HEK293T (cell line): ENCODE measurements at regions not wholly inside any gene's neighbourhood (a gene's known extent, or its start where the extent isn't known, plus 50 kb on each side); places are given as distances from the start of the nearest gene placed in this dataset.
"Not testable (repeated sequence)": the region's sequence is repeated elsewhere in the genome, so short reads cannot be mapped to it uniquely, and the experiment has no call there.

Experiments used
- CTCF ChIA-PET: fragments of 350-600 bp; formaldehyde crosslinking; extraction: SDS; loops from one replicate; lab custom pipeline; 2021; ENCODE audit warnings: antibody characterized with exemption, inconsistent platforms; lab: Yijun Ruan, JAX
- POLR2A ChIA-PET: fragments of 350-600 bp; formaldehyde crosslinking; extraction: SDS; loops from one replicate; lab custom pipeline; 2020; ENCODE audit warnings: antibody characterized with exemption, inconsistent platforms; lab: Yijun Ruan, JAX
- DNase-seq: peaks from one replicate; pipeline ENCODE4 v3.0.0; 2012; ENCODE audit warnings: mixed read lengths; ENCODE audit errors: extremely low spot score
- ARNT ChIP-seq: fragments of 450-650 bp; IDR thresholded peaks from 2 replicates; pipeline ENCODE4 v1.6.1; 2017; ENCODE audit warnings: mild to moderate bottlenecking
- BHLHE40 ChIP-seq: fragments of 450-650 bp; IDR thresholded peaks from 2 replicates; pipeline ENCODE4 v1.6.1; 2016; ENCODE audit warnings: mild to moderate bottlenecking, moderate library complexity, borderline replicate concordance
- CTBP1 ChIP-seq: fragments of 450-650 bp; IDR thresholded peaks from 2 replicates; pipeline ENCODE4 v1.6.1; 2016; ENCODE audit warnings: borderline replicate concordance
- ELF4 ChIP-seq: fragments of 450-650 bp; IDR thresholded peaks from 2 replicates; pipeline ENCODE4 v1.6.1; 2017; ENCODE audit warnings: antibody characterized with exemption
- FOXA1 ChIP-seq: fragments of 450-650 bp; IDR thresholded peaks from 2 replicates; pipeline ENCODE4 v1.6.1; 2016; ENCODE audit warnings: mild to moderate bottlenecking
- FOXK2 ChIP-seq: fragments of 450-650 bp; IDR thresholded peaks from 2 replicates; pipeline ENCODE4 v1.6.1; 2016; ENCODE audit warnings: mild to moderate bottlenecking
- FOXM1 ChIP-seq: fragments of 450-650 bp; IDR thresholded peaks from 2 replicates; pipeline ENCODE4 v1.6.1; 2017; ENCODE audit warnings: mild to moderate bottlenecking, borderline replicate concordance
- HDGF ChIP-seq: fragments of 450-650 bp; IDR thresholded peaks from 2 replicates; pipeline ENCODE4 v1.6.1; 2017; ENCODE audit warnings: antibody characterized with exemption, borderline replicate concordance
- L3MBTL2 ChIP-seq: fragments of 450-650 bp; conservative IDR thresholded peaks from 2 replicates; pipeline ENCODE4 v1.6.1; 2016; ENCODE audit warnings: mild to moderate bottlenecking
- LEF1 ChIP-seq: fragments of 450-650 bp; IDR thresholded peaks from 2 replicates; pipeline ENCODE4 v1.6.1; 2017; ENCODE audit warnings: mild to moderate bottlenecking, borderline replicate concordance
- NFRKB ChIP-seq: fragments of 450-650 bp; IDR thresholded peaks from 2 replicates; pipeline ENCODE4 v1.6.1; 2016; ENCODE audit warnings: mild to moderate bottlenecking, moderate library complexity
- SP1 ChIP-seq: fragments of 450-650 bp; IDR thresholded peaks from 2 replicates; pipeline ENCODE4 v1.6.1; 2017
- SUZ12 ChIP-seq: fragments of 450-650 bp; IDR thresholded peaks from 2 replicates; pipeline ENCODE4 v1.6.1; 2016; ENCODE audit warnings: mild to moderate bottlenecking
- TARDBP ChIP-seq: fragments of 450-650 bp; IDR thresholded peaks from 2 replicates; pipeline ENCODE4 v1.6.1; 2016
- ZNF384 ChIP-seq: fragments of 450-650 bp; IDR thresholded peaks from 2 replicates; pipeline ENCODE4 v1.6.1; 2016
- TF ChIP-seq, protein P1 (sequence below): fragments of 450-650 bp; IDR thresholded peaks from 2 replicates; pipeline ENCODE4 v1.6.1; 2016

DNA sequence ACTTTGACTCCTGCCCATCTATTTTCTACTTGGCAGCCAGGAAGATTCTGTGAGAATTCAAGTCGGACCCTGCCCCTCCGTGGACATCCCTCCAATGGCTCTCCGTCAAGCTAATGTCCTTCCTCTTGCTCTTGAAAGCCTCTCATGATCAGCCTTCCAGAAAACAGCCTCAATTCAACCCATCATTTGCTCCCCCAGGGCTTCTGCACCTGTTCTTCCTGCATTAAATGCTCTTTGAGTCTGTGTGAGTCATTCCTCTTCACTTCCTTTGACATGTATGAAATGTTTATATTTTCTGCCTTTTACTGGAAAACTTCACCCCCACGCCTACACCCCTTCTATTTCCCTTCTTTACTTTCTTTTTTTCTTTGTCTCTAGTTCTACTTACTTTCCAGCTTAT lies 734.1 kb upstream of the ZP4 start:
- CTCF ChIA-PET = no interaction called here
- no peak for DNase-seq
- POLR2A ChIA-PET = no interaction called here
- TF ChIP-seq SUZ12 (no peak), FOXM1 (no peak), SP1 (no peak), ARNT (no peak), TARDBP (no peak), L3MBTL2 (no peak), ZNF384 (no peak), HDGF (no peak), NFRKB (no peak), BHLHE40 (no peak), ELF4 (no peak), LEF1 (no peak), FOXK2 (no peak), FOXA1 (no peak), CTBP1 (no peak)
- TF ChIP-seq, protein P1, sequence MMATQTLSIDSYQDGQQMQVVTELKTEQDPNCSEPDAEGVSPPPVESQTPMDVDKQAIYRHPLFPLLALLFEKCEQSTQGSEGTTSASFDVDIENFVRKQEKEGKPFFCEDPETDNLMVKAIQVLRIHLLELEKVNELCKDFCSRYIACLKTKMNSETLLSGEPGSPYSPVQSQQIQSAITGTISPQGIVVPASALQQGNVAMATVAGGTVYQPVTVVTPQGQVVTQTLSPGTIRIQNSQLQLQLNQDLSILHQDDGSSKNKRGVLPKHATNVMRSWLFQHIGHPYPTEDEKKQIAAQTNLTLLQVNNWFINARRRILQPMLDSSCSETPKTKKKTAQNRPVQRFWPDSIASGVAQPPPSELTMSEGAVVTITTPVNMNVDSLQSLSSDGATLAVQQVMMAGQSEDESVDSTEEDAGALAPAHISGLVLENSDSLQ = no peak

- DNase-seq = no peak
- CTCF ChIA-PET = no interaction called here
- no peak for TF ChIP-seq SP1
- no peak for TF ChIP-seq TARDBP
- TF ChIP-seq ARNT = no peak
- no peak for TF ChIP-seq BHLHE40
- TF ChIP-seq ZNF384 = no peak
- no peak for TF ChIP-seq LEF1
- no peak for TF ChIP-seq CTBP1
- no peak for TF ChIP-seq FOXK2
- no peak for TF ChIP-seq L3MBTL2
- no peak for TF ChIP-seq SUZ12
- no peak for TF ChIP-seq NFRKB
- TF ChIP-seq, protein P1 = no peak
- TF ChIP-seq HDGF = no peak
- POLR2A ChIA-PET = no interaction called here
Measured at GRCh38 chr1:238621405-238621804, 730.7 kb upstream of the ZP4 start.

- ChIA-PET CTCF (no interaction called here), POLR2A (no interaction called here)
- no peak for DNase-seq
- no peak for TF ChIP-seq SUZ12
Measured at GRCh38 chr1:238619652-238620051, 728.9 kb upstream of the ZP4 start.

GRCh38 chr1:238611406-238611805 lies 720.7 kb upstream of the ZP4 start:
- POLR2A ChIA-PET = no interaction called here
- TF ChIP-seq FOXK2 = no peak
- TF ChIP-seq TARDBP = no peak
- TF ChIP-seq SP1 = no peak
- TF ChIP-seq LEF1 = no peak
- TF ChIP-seq SUZ12 = no peak
- CTCF ChIA-PET = no interaction called here
- no peak for DNase-seq

DNA sequence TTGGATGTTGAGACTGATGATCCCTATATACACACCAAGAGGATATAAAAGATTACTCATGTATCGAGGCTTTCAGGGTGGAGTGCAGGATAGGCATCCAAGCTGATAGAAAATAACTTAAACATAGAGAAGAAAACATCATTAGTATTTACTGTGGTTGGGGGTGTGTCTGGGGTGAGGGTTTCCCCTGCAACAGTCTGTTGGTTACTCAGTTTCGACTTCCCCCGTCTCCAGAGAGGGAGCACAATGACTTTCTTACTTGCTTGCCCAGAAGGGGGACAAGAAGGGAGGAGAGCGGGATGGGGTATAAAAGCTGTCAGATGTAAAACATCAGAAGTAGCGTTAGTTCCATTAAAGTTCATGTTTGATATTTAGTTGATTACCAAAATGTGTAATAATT lies 717.4 kb upstream of the ZP4 start:
- ChIA-PET POLR2A (no interaction called here), CTCF (no interaction called here)
- DNase-seq = no peak
- TF ChIP-seq LEF1 = no peak
- TF ChIP-seq ARNT = no peak
- TF ChIP-seq L3MBTL2 = no peak
- no peak for TF ChIP-seq CTBP1
- no peak for TF ChIP-seq FOXA1
- no peak for TF ChIP-seq TARDBP
- no peak for TF ChIP-seq ZNF384
- TF ChIP-seq FOXK2 = no peak
- TF ChIP-seq ELF4 = no peak
- TF ChIP-seq NFRKB = no peak
- no peak for TF ChIP-seq FOXM1

GRCh38 chr1:238606896-238607295 lies 716.2 kb upstream of the ZP4 start:
- CTCF ChIA-PET = no interaction called here
- no peak for DNase-seq
- POLR2A ChIA-PET = no interaction called here
- TF ChIP-seq NFRKB = no peak
- TF ChIP-seq TARDBP = no peak
- TF ChIP-seq ZNF384 = no peak
- no peak for TF ChIP-seq CTBP1
- no peak for TF ChIP-seq SUZ12
- no peak for TF ChIP-seq HDGF
- no peak for TF ChIP-seq L3MBTL2
- no peak for TF ChIP-seq FOXK2
- no peak for TF ChIP-seq FOXM1
- TF ChIP-seq BHLHE40 = no peak

- DNase-seq = no peak
- CTCF ChIA-PET = no interaction called here
- no peak for TF ChIP-seq FOXM1
- no peak for TF ChIP-seq LEF1
- no peak for TF ChIP-seq ELF4
- POLR2A ChIA-PET = no interaction called here
Measured at GRCh38 chr1:238606457-238606856, 715.7 kb upstream of the ZP4 start.

DNA sequence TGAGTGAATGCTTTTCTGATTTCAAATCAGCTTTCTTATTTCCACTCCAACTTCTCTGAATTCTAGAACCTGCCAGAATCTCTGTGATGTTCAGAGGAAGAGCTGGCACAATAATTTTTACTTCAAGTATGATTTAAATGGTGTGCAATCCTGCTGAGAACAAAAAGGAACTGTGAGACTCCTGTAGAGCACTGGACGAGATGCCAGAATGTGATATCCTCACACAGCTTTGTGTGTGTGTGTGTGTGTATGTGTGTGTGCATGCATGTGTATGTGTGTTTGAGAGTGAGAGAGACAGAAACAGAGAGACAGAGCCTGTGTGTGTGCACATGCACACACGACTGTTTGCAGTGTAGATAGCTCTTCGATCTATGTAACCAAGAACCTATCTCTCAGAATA lies 713.6 kb upstream of the ZP4 start:
- POLR2A ChIA-PET = no interaction called here
- DNase-seq = no peak
- CTCF ChIA-PET = no interaction called here
- no peak for TF ChIP-seq SP1
- TF ChIP-seq ARNT = no peak
- TF ChIP-seq ZNF384 = no peak
- no peak for TF ChIP-seq ELF4
- TF ChIP-seq FOXA1 = no peak
- no peak for TF ChIP-seq CTBP1

GRCh38 chr1:238601604-238602003 lies 710.9 kb upstream of the ZP4 start:
- POLR2A ChIA-PET, DNase-seq, CTCF ChIA-PET: not testable (repeated sequence)
